SK-N-SH treated with all-trans-retinoic acid at 6 μM for 48 hours (cell line): ENCODE measurements at regions not wholly inside any gene's neighbourhood (a gene's known extent, or its start where the extent isn't known, plus 50 kb on each side); places are given as distances from the start of the nearest gene placed in this dataset.

ENCODE experiments used
- ATAC-seq: fragments of 200-7000 bp; cut with Tn5 transposase; 3 replicates; pipeline ENCODE4 v1.9.1; 2020; ENCODE audit warnings: mild to moderate bottlenecking, moderate library complexity
- ARNTL ChIP-seq: fragments of 450-650 bp; formaldehyde crosslinking; IDR thresholded peaks from 2 replicates; pipeline ENCODE4 v1.5.0; 2020; ENCODE audit warnings: low read depth, mild to moderate bottlenecking, moderate library complexity, borderline replicate concordance
- BACH2 ChIP-seq: fragments of 250-450 bp; sonication (Bioruptor Pico); IDR thresholded peaks from 2 replicates; pipeline ENCODE4 v1.9.0; 2021; ENCODE audit warnings: mild to moderate bottlenecking, borderline replicate concordance
- CREB5 ChIP-seq: fragments of 250-450 bp; sonication (Bioruptor Pico); IDR thresholded peaks from 2 replicates; pipeline ENCODE4 v1.5.1; 2020; ENCODE audit warnings: low read depth, mild to moderate bottlenecking, moderate library complexity
- CSDC2 ChIP-seq: fragments of 250-450 bp; sonication (Bioruptor Pico); IDR thresholded peaks from 2 replicates; pipeline ENCODE4 v1.5.0; 2020; ENCODE audit warnings: mild to moderate bottlenecking, moderate library complexity
- ESRRG ChIP-seq: fragments of 250-450 bp; sonication (Bioruptor Pico); IDR thresholded peaks from 2 replicates; pipeline ENCODE4 v1.6.1; 2021; ENCODE audit warnings: mild to moderate bottlenecking
- ISL1 ChIP-seq: fragments of 250-450 bp; sonication (Bioruptor Pico); IDR thresholded peaks from 2 replicates; pipeline ENCODE4 v2.1.2; 2022; ENCODE audit warnings: mild to moderate bottlenecking, moderate library complexity
- OSR1 ChIP-seq: fragments of 250-450 bp; sonication (Bioruptor Pico); IDR thresholded peaks from 2 replicates; pipeline ENCODE4 v1.8.0; 2022; ENCODE audit warnings: moderate library complexity, mild to moderate bottlenecking, inconsistent platforms
- PATZ1 ChIP-seq: fragments of 250-450 bp; sonication (Bioruptor Pico); IDR thresholded peaks from 2 replicates; pipeline ENCODE4 v1.8.0; 2020; ENCODE audit warnings: mild to moderate bottlenecking, moderate library complexity, borderline replicate concordance
- POU6F1 ChIP-seq: fragments of 250-450 bp; sonication (Bioruptor Pico); IDR thresholded peaks from 2 replicates; pipeline ENCODE4 v1.8.0; 2021; ENCODE audit warnings: low read depth, mild to moderate bottlenecking, moderate library complexity, borderline replicate concordance
- PPARA ChIP-seq: fragments of 250-450 bp; sonication (Bioruptor Pico); IDR thresholded peaks from 2 replicates; pipeline ENCODE4 v1.5.0; 2020; ENCODE audit warnings: mild to moderate bottlenecking, borderline replicate concordance
- RARB ChIP-seq: fragments of 250-450 bp; sonication (Bioruptor Pico); IDR thresholded peaks from 2 replicates; pipeline ENCODE4 v1.8.0; 2021; ENCODE audit warnings: mild to moderate bottlenecking, moderate library complexity
- SNAI2 ChIP-seq: fragments of 250-450 bp; sonication (Bioruptor Pico); IDR thresholded peaks from 2 replicates; pipeline ENCODE4 v1.5.0; 2020; ENCODE audit warnings: mild to moderate bottlenecking, moderate library complexity
- TCF4 ChIP-seq: fragments of 250-450 bp; sonication (Bioruptor Pico); IDR thresholded peaks from 2 replicates; pipeline ENCODE4 v1.8.0; 2021; ENCODE audit warnings: mild to moderate bottlenecking, moderate library complexity, borderline replicate concordance
- TOX ChIP-seq: fragments of 250-450 bp; sonication (Bioruptor Pico); IDR thresholded peaks from 2 replicates; pipeline ENCODE4 v1.8.0; 2021; ENCODE audit warnings: mild to moderate bottlenecking, moderate library complexity, borderline replicate concordance
- ZC3H10 ChIP-seq: fragments of 250-450 bp; sonication (Bioruptor Pico); IDR thresholded peaks from 2 replicates; pipeline ENCODE4 v1.5.1; 2021; ENCODE audit warnings: mild to moderate bottlenecking, moderate library complexity
- ZFP3 ChIP-seq: fragments of 250-450 bp; sonication (Bioruptor Pico); IDR thresholded peaks from 2 replicates; pipeline ENCODE4 v1.5.0; 2020; ENCODE audit warnings: mild to moderate bottlenecking, moderate library complexity
- ZFP30 ChIP-seq: fragments of 450-650 bp; formaldehyde crosslinking; IDR thresholded peaks from 2 replicates; pipeline ENCODE4 v1.5.0; 2022; ENCODE audit warnings: mild to moderate bottlenecking, moderate library complexity
- ZNF565 ChIP-seq: fragments of 450-650 bp; formaldehyde crosslinking; conservative IDR thresholded peaks from 2 replicates; pipeline ENCODE4 v1.5.0; 2020; ENCODE audit warnings: low read depth, mild to moderate bottlenecking, moderate library complexity
- ZNF70 ChIP-seq: fragments of 450-650 bp; formaldehyde crosslinking; IDR thresholded peaks from 2 replicates; pipeline ENCODE4 v1.5.0; 2020; ENCODE audit warnings: mild to moderate bottlenecking, moderate library complexity
- ZNF8 ChIP-seq: fragments of 450-650 bp; formaldehyde crosslinking; IDR thresholded peaks from 2 replicates; pipeline ENCODE4 v1.5.0; 2020; ENCODE audit warnings: mild to moderate bottlenecking, moderate library complexity
- TF ChIP-seq, protein P1 (sequence below): fragments of 250-450 bp; sonication (Bioruptor Pico); IDR thresholded peaks from 2 replicates; pipeline ENCODE4 v1.5.1; 2021; ENCODE audit warnings: mild to moderate bottlenecking, moderate library complexity

GRCh38 chr15:75138016-75138999, 63.4 kb upstream of the C15orf39 start:
- no peak for ATAC-seq
- no peak for TF ChIP-seq BACH2 (CRISPR knock-in tag)
- TF ChIP-seq, all 23 proteins: peak for 0

- no peak for ATAC-seq
- no peak for TF ChIP-seq CSDC2 (CRISPR knock-in tag)
- no peak for TF ChIP-seq ISL1 (CRISPR knock-in tag)
- TF ChIP-seq ARNTL (CRISPR knock-in tag) = no peak
- no peak for TF ChIP-seq RARB (CRISPR knock-in tag)
- TF ChIP-seq ZFP30 (CRISPR knock-in tag) = no peak
- no peak for TF ChIP-seq BACH2 (CRISPR knock-in tag)
- no peak for TF ChIP-seq SNAI2 (CRISPR knock-in tag)
- no peak for TF ChIP-seq TOX (CRISPR knock-in tag)
- TF ChIP-seq PPARA (CRISPR knock-in tag) = no peak
- TF ChIP-seq ZNF565 (CRISPR knock-in tag) = no peak
- TF ChIP-seq, protein P1, sequence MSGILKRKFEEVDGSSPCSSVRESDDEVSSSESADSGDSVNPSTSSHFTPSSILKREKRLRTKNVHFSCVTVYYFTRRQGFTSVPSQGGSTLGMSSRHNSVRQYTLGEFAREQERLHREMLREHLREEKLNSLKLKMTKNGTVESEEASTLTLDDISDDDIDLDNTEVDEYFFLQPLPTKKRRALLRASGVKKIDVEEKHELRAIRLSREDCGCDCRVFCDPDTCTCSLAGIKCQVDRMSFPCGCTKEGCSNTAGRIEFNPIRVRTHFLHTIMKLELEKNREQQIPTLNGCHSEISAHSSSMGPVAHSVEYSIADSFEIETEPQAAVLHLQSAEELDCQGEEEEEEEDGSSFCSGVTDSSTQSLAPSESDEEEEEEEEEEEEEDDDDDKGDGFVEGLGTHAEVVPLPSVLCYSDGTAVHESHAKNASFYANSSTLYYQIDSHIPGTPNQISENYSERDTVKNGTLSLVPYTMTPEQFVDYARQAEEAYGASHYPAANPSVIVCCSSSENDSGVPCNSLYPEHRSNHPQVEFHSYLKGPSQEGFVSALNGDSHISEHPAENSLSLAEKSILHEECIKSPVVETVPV (CRISPR knock-in tag) = no peak
- TF ChIP-seq ZFP3 (CRISPR knock-in tag) = no peak
- no peak for TF ChIP-seq ZNF8
- no peak for TF ChIP-seq PATZ1 (CRISPR knock-in tag)
- TF ChIP-seq ZC3H10 (CRISPR knock-in tag) = no peak
- no peak for TF ChIP-seq POU6F1
- no peak for TF ChIP-seq TCF4
- TF ChIP-seq ESRRG = no peak
- TF ChIP-seq, all 23 proteins: peak for 0
Observed at GRCh38 chr15:75140080-75140879, 61.4 kb upstream of the C15orf39 start.

DNA sequence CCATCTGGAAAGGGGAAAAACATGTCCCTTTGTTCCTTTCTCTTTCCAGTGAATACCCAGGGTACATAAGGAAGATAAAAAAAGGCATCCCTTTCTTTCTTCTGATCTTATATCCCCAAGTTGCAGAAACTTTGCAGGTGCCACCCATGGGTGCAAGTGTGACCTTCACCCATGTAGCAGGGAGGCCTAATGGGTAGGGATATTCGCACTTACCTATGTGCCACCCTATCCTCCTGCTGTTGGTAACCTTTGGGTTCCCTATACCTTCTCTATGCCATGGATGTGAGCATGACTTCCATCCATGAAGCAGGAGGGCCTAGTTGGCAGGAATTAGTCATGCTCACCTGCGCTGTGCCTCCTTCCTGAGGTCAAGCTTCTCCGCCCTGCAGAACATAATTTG, 59.2 kb upstream of the C15orf39 start:
- ATAC-seq = no peak
- TF ChIP-seq CREB5 (no peak), ZNF565 (CRISPR knock-in tag) (no peak), ZFP30 (CRISPR knock-in tag) (no peak), BACH2 (CRISPR knock-in tag) (no peak), ZNF70 (CRISPR knock-in tag) (no peak), RARB (CRISPR knock-in tag) (no peak), ZC3H10 (CRISPR knock-in tag) (no peak), POU6F1 (no peak), PPARA (CRISPR knock-in tag) (no peak), ZNF8 (no peak), ZFP3 (CRISPR knock-in tag) (no peak), PATZ1 (CRISPR knock-in tag) (no peak), ISL1 (CRISPR knock-in tag) (no peak), OSR1 (CRISPR knock-in tag) (no peak), CSDC2 (CRISPR knock-in tag) (no peak)
